K562 (cell line): ENCODE measurements at regions not wholly inside any gene's neighbourhood (a gene's known extent, or its start where the extent isn't known, plus 50 kb on each side); places are given as distances from the start of the nearest gene placed in this dataset.

Source experiments
- ATAC-seq: fragments of 200-7000 bp; cut with Tn5 transposase; 3 replicates; pipeline ENCODE4 v1.9.1; 2020; ENCODE audit warnings: moderate library complexity
- BruUV-seq: library from RNA; stranded (reverse); fragments of 400-500 nt; replicated peaks from 2 replicates; lab custom pipeline; 2021; lab: Mats Ljungman, UMichigan
- CTCF ChIA-PET: fragments of 300-600 bp; formaldehyde crosslinking; extraction: SDS; loops from one replicate; lab custom pipeline; 2021; ENCODE audit warnings: low intra/inter-chr PET ratio; lab: Yijun Ruan, JAX
- POLR2A ChIA-PET: fragments of 300-600, 350-650 bp; sonication (Branson Sonifier 250); formaldehyde crosslinking; extraction: SDS; loops from one replicate; lab custom pipeline; 2021; ENCODE audit warnings: antibody characterized with exemption, inconsistent platforms; lab: Yijun Ruan, JAX
- DNase-seq, 4 experiments: peaks; one replicate each; pipeline versions ENCODE4 v3.0.0 to v3.0.0-alpha.2; 2011 to 2018; ENCODE audit warnings: low spot score in 3 of 4, mixed read lengths in 3 of 4; ENCODE audit errors: extremely low read depth in 1 of 4
- FAIRE-seq: peaks from 2 replicates; lab custom pipeline; 2011; peaks lifted over from hg19 to GRCh38; lab: Jason Lieb, UNC
- H2AFZ ChIP-seq: 2 replicates; pipeline ENCODE4 v1.6.0; 2011; ENCODE audit warnings: low read depth, low read length, control low read depth, inconsistent platforms
- H3K27ac ChIP-seq: fragments of 200-600 bp; 3 replicates; pipeline ENCODE4 v1.8.0; 2011; ENCODE audit warnings: low read depth, mild to moderate bottlenecking, control low read depth, inconsistent platforms, low read length, moderate library complexity, mixed read lengths; ENCODE audit errors: extremely low read depth
- H3K27me3 ChIP-seq, 2 experiments: fragments of 300-600 bp in 1 of 2; 2 replicates in 1 of 2; 3 replicates in 1 of 2; pipeline versions ENCODE4 v1.6.0 to v1.8.0; 2011; ENCODE audit warnings: inconsistent platforms in 2 of 2, low read length in 2 of 2, mild to moderate bottlenecking in 1 of 2, mixed read lengths in 1 of 2, moderate library complexity in 1 of 2; ENCODE audit not compliant: control insufficient read depth in 2 of 2, insufficient read depth in 2 of 2
- H3K36me3 ChIP-seq: fragments of 300-600 bp; 3 replicates; pipeline ENCODE4 v1.8.0; 2011; ENCODE audit warnings: mild to moderate bottlenecking, low read length, inconsistent platforms; ENCODE audit not compliant: control insufficient read depth, insufficient read depth
- H3K4me1 ChIP-seq, 2 experiments: fragments of 200-600 bp in 1 of 2; replicated peaks in 1 of 2; 2 replicates in 1 of 2; 3 replicates in 1 of 2; pipeline versions ENCODE4 v1.5.1 to v1.8.0; 2011; ENCODE audit warnings: inconsistent platforms in 2 of 2, low read length in 2 of 2, mild to moderate bottlenecking in 1 of 2, mixed read lengths in 1 of 2, moderate library complexity in 1 of 2; ENCODE audit not compliant: control insufficient read depth in 2 of 2, insufficient read depth in 2 of 2
- H3K4me2 ChIP-seq: 2 replicates; pipeline ENCODE4 v1.6.1; 2011; ENCODE audit warnings: low read length, control low read depth, inconsistent platforms, mixed read lengths; ENCODE audit not compliant: insufficient read depth
- H3K4me3 ChIP-seq: fragments of 200-600 bp; sonication (generic), shearing (Covaris generic); 2 replicates; pipeline ENCODE4 v1.5.1; 2016; ENCODE audit warnings: control low read depth, inconsistent platforms
- H3K79me2 ChIP-seq: fragments of 200-600 bp; 3 replicates; pipeline ENCODE4 v1.8.0; 2011; ENCODE audit warnings: low read length, inconsistent platforms; ENCODE audit not compliant: control insufficient read depth, insufficient read depth
- H3K9ac ChIP-seq, 2 experiments: 2 replicates each; pipeline versions ENCODE4 v1.6.0 to v1.6.1; 2011; ENCODE audit warnings: low read depth in 2 of 2, low read length in 2 of 2, control low read depth in 1 of 2, inconsistent platforms in 1 of 2, mild to moderate bottlenecking in 1 of 2, mixed read lengths in 1 of 2; ENCODE audit not compliant: insufficient read depth in 1 of 2
- H3K9me1 ChIP-seq: one replicate; pipeline ENCODE4 v1.6.0; 2011; ENCODE audit warnings: inconsistent platforms, mild to moderate bottlenecking, low read length, moderate library complexity; ENCODE audit not compliant: control insufficient read depth, insufficient read depth
- H3K9me3 ChIP-seq: replicated peaks from 2 replicates; pipeline ENCODE4 v1.5.1; 2011; ENCODE audit warnings: low read depth, low read length, inconsistent platforms; ENCODE audit not compliant: control insufficient read depth, insufficient read depth
- H4K20me1 ChIP-seq: replicated peaks from 2 replicates; pipeline ENCODE4 v1.6.1; 2011; ENCODE audit warnings: low read length, inconsistent platforms, mixed read lengths; ENCODE audit not compliant: control insufficient read depth, insufficient read depth
- C11orf30 ChIP-seq: fragments of 450-650 bp; IDR thresholded peaks from 2 replicates; pipeline ENCODE4 v1.6.1; 2016; ENCODE audit warnings: low read depth, mild to moderate bottlenecking
- HCFC1 ChIP-seq: IDR thresholded peaks from 2 replicates; pipeline ENCODE4 v1.6.1; 2012; ENCODE audit warnings: low read depth, low read length, improper control_type of control experiment
- HDAC2 ChIP-seq: fragments of 450-650 bp; IDR thresholded peaks from 2 replicates; pipeline ENCODE4 v1.6.1; 2016; ENCODE audit warnings: mild to moderate bottlenecking
- KAT7 ChIP-seq: sonication (generic); formaldehyde crosslinking; IDR thresholded peaks from 2 replicates; pipeline ENCODE4 v1.8.0; 2022; ENCODE audit warnings: missing genetic modification reagents, mild to moderate bottlenecking, borderline replicate concordance
- MAFG ChIP-seq: fragments of 450-650 bp; conservative IDR thresholded peaks from 2 replicates; pipeline ENCODE4 v1.6.1; 2016; ENCODE audit warnings: missing genetic modification characterization, missing compliant biosample characterization
- ZNF263 ChIP-seq: sonication (generic); formaldehyde crosslinking; IDR thresholded peaks from 2 replicates; pipeline ENCODE4 v1.8.0; 2022; ENCODE audit warnings: mild to moderate bottlenecking, missing genetic modification reagents, borderline replicate concordance
- ZNF316 ChIP-seq: fragments of 450-650 bp; IDR thresholded peaks from 2 replicates; pipeline ENCODE4 v1.6.1; 2016
- WGBS: fragments of 100-300 bp; shearing (Covaris generic); methylation state at CpG from one replicate; pipeline ENCODE4 v1.1.6; 2016; ENCODE audit warnings: low coverage, mixed read lengths; ENCODE audit not compliant: insufficient coverage; ENCODE audit errors: missing lambda C conversion rate; 5-methylcytosine and 5-hydroxymethylcytosine counted together
- in situ Hi-C: fragments of 300-500 bp; cut with MboI; formaldehyde crosslinking; loops from 4 replicates; pipeline ENCODE4 v1.15.0; 2018; ENCODE audit warnings: inconsistent platforms, mixed read lengths
- intact Hi-C: fragments of 100-400 bp; cut with micrococcal nuclease; formaldehyde crosslinking; loops from 2 replicates; pipeline ENCODE4 v1.14.2; 2022
- TF ChIP-seq, protein P1 (sequence below): fragments of 250-450 bp; sonication (Bioruptor Pico); IDR thresholded peaks from 2 replicates; pipeline ENCODE4 v1.4.0; 2020; ENCODE audit warnings: borderline replicate concordance
- TF ChIP-seq, protein P2 (sequence below): fragments of 450-650 bp; formaldehyde crosslinking; IDR thresholded peaks from 2 replicates; pipeline ENCODE4 v1.4.0; 2020; ENCODE audit warnings: mild to moderate bottlenecking, moderate library complexity
- TF ChIP-seq, protein P3 (sequence below): fragments of 450-650 bp; IDR thresholded peaks from 2 replicates; pipeline ENCODE4 v1.6.1; 2016; ENCODE audit warnings: antibody characterized with exemption
- TF ChIP-seq, protein P4 (sequence below): fragments of 450-650 bp; IDR thresholded peaks from 2 replicates; pipeline ENCODE4 v1.6.1; 2014; ENCODE audit warnings: low read depth, mild to moderate bottlenecking, moderate library complexity, borderline replicate concordance

DNA sequence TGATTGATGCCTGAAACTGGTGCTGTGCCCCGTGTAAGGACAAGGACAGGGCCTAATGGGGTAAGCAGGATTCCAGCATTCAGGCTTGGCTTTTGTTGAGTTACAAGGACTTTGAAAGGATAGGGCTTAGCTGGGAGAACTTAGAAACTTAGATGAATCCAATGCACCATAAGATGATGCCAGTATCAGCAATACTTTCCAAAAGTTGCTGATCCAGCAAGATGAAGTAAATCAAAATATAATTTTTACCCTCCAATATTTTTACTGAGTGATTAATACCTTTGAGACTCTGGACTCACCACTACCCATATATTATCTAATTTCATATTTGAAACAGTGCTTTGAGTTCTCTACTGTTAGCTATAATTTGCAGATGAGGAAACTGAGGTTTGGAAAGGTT is 354.5 kb upstream of the ATP5MC3 start:
- H3K9ac ChIP-seq, result no peak overlapping the region
- DNase-seq (no peak), FAIRE-seq (no peak), ATAC-seq (no peak)
- H3K79me2 ChIP-seq, result no peaks in the 10 kb centered on the region
- no peaks in the 10 kb centered on the region for H4K20me1 ChIP-seq
- no peaks in the 10 kb centered on the region for H3K27me3 ChIP-seq
- BruUV-seq, result no TSS peak
- POLR2A ChIA-PET, result no interaction called here
- H3K4me2 ChIP-seq, result no peak overlapping the region
- no peaks in the 10 kb centered on the region for H3K9me3 ChIP-seq
- H3K9me1 ChIP-seq, result no peaks in the 10 kb centered on the region
- H3K36me3 ChIP-seq, result no peaks in the 10 kb centered on the region
- no peak overlapping the region for H2AFZ ChIP-seq
- intact Hi-C loops (no loop called here), in situ Hi-C loops (no loop called here)
- H3K4me3 ChIP-seq, result no peak overlapping the region
- 0% methylated on average over 1 of the region's 1 CpG for WGBS
- H3K27ac ChIP-seq, result no peak overlapping the region
- H3K4me1 ChIP-seq, result no peaks in the 10 kb centered on the region
- CTCF ChIA-PET, result no interaction called here
- TF ChIP-seq MAFG (peak; percentile 21; the same call in 1 of the 2 replicates), ZNF316 (peak; percentile 50; the same call in 1 of the 2 replicates), C11orf30 (peak; percentile 31)
- TF ChIP-seq, protein P1, sequence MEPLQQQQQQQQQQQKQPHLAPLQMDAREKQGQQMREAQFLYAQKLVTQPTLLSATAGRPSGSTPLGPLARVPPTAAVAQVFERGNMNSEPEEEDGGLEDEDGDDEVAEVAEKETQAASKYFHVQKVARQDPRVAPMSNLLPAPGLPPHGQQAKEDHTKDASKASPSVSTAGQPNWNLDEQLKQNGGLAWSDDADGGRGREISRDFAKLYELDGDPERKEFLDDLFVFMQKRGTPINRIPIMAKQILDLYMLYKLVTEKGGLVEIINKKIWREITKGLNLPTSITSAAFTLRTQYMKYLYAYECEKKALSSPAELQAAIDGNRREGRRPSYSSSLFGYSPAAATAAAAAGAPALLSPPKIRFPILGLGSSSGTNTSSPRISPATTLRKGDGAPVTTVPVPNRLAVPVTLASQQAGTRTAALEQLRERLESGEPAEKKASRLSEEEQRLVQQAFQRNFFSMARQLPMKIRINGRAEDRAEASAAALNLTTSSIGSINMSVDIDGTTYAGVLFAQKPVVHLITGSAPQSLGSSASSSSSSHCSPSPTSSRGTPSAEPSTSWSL (CRISPR knock-in tag), result no peak

DNA sequence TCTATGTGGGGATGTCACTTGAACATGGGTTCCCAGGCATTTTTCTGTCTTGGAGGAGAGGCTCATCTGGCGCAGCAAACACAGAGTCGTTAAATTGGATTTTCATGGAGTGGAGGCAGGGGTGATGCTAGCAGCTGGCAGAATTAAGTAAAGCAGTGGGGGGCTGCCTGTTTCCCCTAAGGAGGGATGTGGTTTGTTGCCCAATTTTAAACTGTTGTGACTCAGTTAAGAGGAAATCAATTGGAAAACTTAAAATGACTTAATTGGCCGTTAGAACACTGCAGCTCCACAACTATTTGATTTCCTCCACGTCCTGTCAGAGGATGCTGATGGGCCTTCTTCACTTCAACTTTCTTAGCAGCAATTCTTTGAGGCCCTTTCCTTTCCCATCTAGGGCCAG is 354.1 kb upstream of the ATP5MC3 start:
- Histone ChIP-seq H3K4me2 (no peak overlapping the region), H3K27me3 (no peaks in the 10 kb centered on the region), H3K27ac (no peak overlapping the region), H3K9me3 (no peaks in the 10 kb centered on the region), H3K9ac (no peak overlapping the region), H3K4me1 (no peaks in the 10 kb centered on the region), H3K36me3 (no peaks in the 10 kb centered on the region), H3K4me3 (no peak overlapping the region), H2AFZ (no peak overlapping the region), H4K20me1 (no peaks in the 10 kb centered on the region), H3K9me1 (no peaks in the 10 kb centered on the region), H3K79me2 (no peaks in the 10 kb centered on the region)
- ATAC-seq (no peak), DNase-seq (no peak), FAIRE-seq (no peak)
- POLR2A ChIA-PET, result no interaction called here
- in situ Hi-C loops (no loop called here), intact Hi-C loops (no loop called here)
- no TSS peak for BruUV-seq
- CTCF ChIA-PET, result no interaction called here
- WGBS, result 0% methylated on average over 4 of the region's 4 CpGs
- TF ChIP-seq, protein P2, sequence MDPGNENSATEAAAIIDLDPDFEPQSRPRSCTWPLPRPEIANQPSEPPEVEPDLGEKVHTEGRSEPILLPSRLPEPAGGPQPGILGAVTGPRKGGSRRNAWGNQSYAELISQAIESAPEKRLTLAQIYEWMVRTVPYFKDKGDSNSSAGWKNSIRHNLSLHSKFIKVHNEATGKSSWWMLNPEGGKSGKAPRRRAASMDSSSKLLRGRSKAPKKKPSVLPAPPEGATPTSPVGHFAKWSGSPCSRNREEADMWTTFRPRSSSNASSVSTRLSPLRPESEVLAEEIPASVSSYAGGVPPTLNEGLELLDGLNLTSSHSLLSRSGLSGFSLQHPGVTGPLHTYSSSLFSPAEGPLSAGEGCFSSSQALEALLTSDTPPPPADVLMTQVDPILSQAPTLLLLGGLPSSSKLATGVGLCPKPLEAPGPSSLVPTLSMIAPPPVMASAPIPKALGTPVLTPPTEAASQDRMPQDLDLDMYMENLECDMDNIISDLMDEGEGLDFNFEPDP (CRISPR knock-in tag), result no peak
- TF ChIP-seq ZNF263 (CRISPR knock-in tag), result no peak
- TF ChIP-seq, protein P3, sequence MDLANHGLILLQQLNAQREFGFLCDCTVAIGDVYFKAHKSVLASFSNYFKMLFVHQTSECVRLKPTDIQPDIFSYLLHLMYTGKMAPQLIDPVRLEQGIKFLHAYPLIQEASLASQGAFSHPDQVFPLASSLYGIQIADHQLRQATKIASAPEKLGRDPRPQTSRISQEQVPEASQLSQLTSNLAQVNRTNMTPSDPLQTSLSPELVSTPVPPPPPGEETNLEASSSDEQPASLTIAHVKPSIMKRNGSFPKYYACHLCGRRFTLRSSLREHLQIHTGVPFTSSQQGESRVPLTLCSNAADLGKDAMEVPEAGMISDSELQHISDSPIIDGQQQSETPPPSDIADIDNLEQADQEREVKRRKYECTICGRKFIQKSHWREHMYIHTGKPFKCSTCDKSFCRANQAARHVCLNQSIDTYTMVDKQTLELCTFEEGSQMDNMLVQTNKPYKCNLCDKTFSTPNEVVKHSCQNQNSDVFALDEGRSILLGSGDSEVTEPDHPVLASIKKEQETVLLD, result no peak
- TF ChIP-seq KAT7 (CRISPR knock-in tag), result no peak
- TF ChIP-seq HDAC2, result no peak
- TF ChIP-seq, protein P4, sequence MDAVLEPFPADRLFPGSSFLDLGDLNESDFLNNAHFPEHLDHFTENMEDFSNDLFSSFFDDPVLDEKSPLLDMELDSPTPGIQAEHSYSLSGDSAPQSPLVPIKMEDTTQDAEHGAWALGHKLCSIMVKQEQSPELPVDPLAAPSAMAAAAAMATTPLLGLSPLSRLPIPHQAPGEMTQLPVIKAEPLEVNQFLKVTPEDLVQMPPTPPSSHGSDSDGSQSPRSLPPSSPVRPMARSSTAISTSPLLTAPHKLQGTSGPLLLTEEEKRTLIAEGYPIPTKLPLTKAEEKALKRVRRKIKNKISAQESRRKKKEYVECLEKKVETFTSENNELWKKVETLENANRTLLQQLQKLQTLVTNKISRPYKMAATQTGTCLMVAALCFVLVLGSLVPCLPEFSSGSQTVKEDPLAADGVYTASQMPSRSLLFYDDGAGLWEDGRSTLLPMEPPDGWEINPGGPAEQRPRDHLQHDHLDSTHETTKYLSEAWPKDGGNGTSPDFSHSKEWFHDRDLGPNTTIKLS, result no peak
- TF ChIP-seq HCFC1, result no peak
